Smooth muscle cell (in vitro differentiated cells): ENCODE measurements at regions not wholly inside any gene's neighbourhood (a gene's known extent, or its start where the extent isn't known, plus 50 kb on each side); places are given as distances from the start of the nearest gene placed in this dataset.

ENCODE experiments used
- DNase-seq: peaks from one replicate; lab custom pipeline; 2025; ENCODE audit not compliant: unreplicated experiment; lab: John Stamatoyannopoulos, UW
- H2AFZ ChIP-seq: fragments of 200-600 bp; sonication (generic); 2 replicates; pipeline ENCODE4 v1.6.0; 2016; ENCODE audit warnings: antibody characterized with exemption, low read depth, mild to moderate bottlenecking
- H3F3A ChIP-seq: fragments of 200-600 bp; sonication (generic); 2 replicates; pipeline ENCODE4 v1.6.0; 2017; ENCODE audit warnings: antibody characterized with exemption, low read depth
- H3K27ac ChIP-seq: fragments of 200-600 bp; sonication (generic); 2 replicates; pipeline ENCODE4 v1.5.1; 2016; ENCODE audit warnings: low read depth, mild to moderate bottlenecking
- H3K27me3 ChIP-seq: fragments of 200-600 bp; sonication (generic); 2 replicates; pipeline ENCODE4 v1.6.1; 2016; ENCODE audit warnings: low read depth, mild to moderate bottlenecking
- H3K36me3 ChIP-seq: fragments of 200-600 bp; sonication (generic); 2 replicates; pipeline ENCODE4 v1.5.1; 2016; ENCODE audit warnings: low read depth
- H3K4me1 ChIP-seq: fragments of 200-600 bp; sonication (generic); 2 replicates; pipeline ENCODE4 v1.5.1; 2016; ENCODE audit warnings: low read depth
- H3K4me2 ChIP-seq: fragments of 200-600 bp; sonication (generic); 2 replicates; pipeline ENCODE4 v1.6.0; 2016; ENCODE audit warnings: mild to moderate bottlenecking
- H3K4me3 ChIP-seq: fragments of 200-600 bp; sonication (generic); 2 replicates; pipeline ENCODE4 v1.5.1; 2016; ENCODE audit warnings: mild to moderate bottlenecking
- H3K79me2 ChIP-seq: fragments of 200-600 bp; sonication (generic); 2 replicates; pipeline ENCODE4 v1.6.0; 2016; ENCODE audit warnings: low read depth, mild to moderate bottlenecking
- H3K9ac ChIP-seq: fragments of 200-600 bp; sonication (generic); 2 replicates; pipeline ENCODE4 v1.6.0; 2016; ENCODE audit warnings: low read depth
- H3K9me3 ChIP-seq: fragments of 200-600 bp; sonication (generic); replicated peaks from 2 replicates; pipeline ENCODE4 v1.5.1; 2016; ENCODE audit warnings: low read depth
- H4K20me1 ChIP-seq: fragments of 200-600 bp; sonication (generic); 2 replicates; pipeline ENCODE4 v1.6.0; 2016; ENCODE audit warnings: low read depth
- CTCF ChIP-seq: fragments of 200-600 bp; sonication (generic); IDR thresholded peaks from 2 replicates; pipeline ENCODE4 v1.5.1; 2017; ENCODE audit warnings: borderline replicate concordance, mild to moderate bottlenecking, antibody characterized with exemption; ENCODE audit not compliant: insufficient read depth, poor library complexity, severe bottlenecking
- WGBS: methylation state at CpG from one replicate; pipeline ENCODE4 v1.1.7; 2016; ENCODE audit warnings: low lambda C conversion rate; 5-methylcytosine and 5-hydroxymethylcytosine counted together

- no peak overlapping the region for H3K27ac ChIP-seq
- no peak for TF ChIP-seq CTCF
- no peak overlapping the region for H3K4me3 ChIP-seq
- H3K36me3 ChIP-seq = no peaks in the 10 kb centered on the region
- no peak overlapping the region for H3K4me2 ChIP-seq
- 69% methylated on average over 3 of the region's 3 CpGs for WGBS
- H2AFZ ChIP-seq = no peak overlapping the region
- peaks cover 9% of the 10 kb centered on the region for H3K27me3 ChIP-seq
- H4K20me1 ChIP-seq = no peaks in the 10 kb centered on the region
- no peaks in the 10 kb centered on the region for H3K9me3 ChIP-seq
- no peak overlapping the region for H3K9ac ChIP-seq
- no peaks in the 10 kb centered on the region for H3K79me2 ChIP-seq
- DNase-seq = no peak
- H3F3A ChIP-seq = no peaks in the 10 kb centered on the region
- no peaks in the 10 kb centered on the region for H3K4me1 ChIP-seq
These were observed 224.8 kb downstream of the CTH start for GRCh38 chr1:70635868-70636267.

- Histone ChIP-seq H3K79me2 (no peaks in the 10 kb centered on the region), H3K9me3 (no peaks in the 10 kb centered on the region), H2AFZ (no peak overlapping the region), H3K4me1 (no peaks in the 10 kb centered on the region), H3K4me2 (no peak overlapping the region), H3K36me3 (no peaks in the 10 kb centered on the region), H3K9ac (no peak overlapping the region), H3K27me3 (peaks cover 7% of the 10 kb centered on the region), H3F3A (no peaks in the 10 kb centered on the region), H4K20me1 (no peaks in the 10 kb centered on the region), H3K27ac (no peak overlapping the region), H3K4me3 (no peak overlapping the region)
- DNase-seq = no peak
- WGBS = 84% methylated on average over 1 of the region's 1 CpG
- no peak for TF ChIP-seq CTCF
These were observed 230.8 kb downstream of the CTH start for GRCh38 chr1:70641868-70642267.

- H3K9me3 ChIP-seq = no peaks in the 10 kb centered on the region
- no peak for TF ChIP-seq CTCF
- H3F3A ChIP-seq = no peaks in the 10 kb centered on the region
- H3K79me2 ChIP-seq = no peaks in the 10 kb centered on the region
- no peaks in the 10 kb centered on the region for H3K4me1 ChIP-seq
- H3K27ac ChIP-seq = no peak overlapping the region
- no peak for DNase-seq
- H2AFZ ChIP-seq = no peak overlapping the region
- no peaks in the 10 kb centered on the region for H4K20me1 ChIP-seq
- no peak overlapping the region for H3K9ac ChIP-seq
- peaks cover 3% of the 10 kb centered on the region for H3K27me3 ChIP-seq
- no peaks in the 10 kb centered on the region for H3K36me3 ChIP-seq
- no peak overlapping the region for H3K4me3 ChIP-seq
- H3K4me2 ChIP-seq = no peak overlapping the region
- WGBS = 86% methylated on average over 2 of the region's 2 CpGs
These were observed 245.3 kb downstream of the CTH start for GRCh38 chr1:70656361-70656760.

GRCh38 chr1:70659891-70660290, 248.8 kb downstream of the CTH start:
- H3K9ac ChIP-seq = no peak overlapping the region
- DNase-seq = no peak
- no peaks in the 10 kb centered on the region for H3F3A ChIP-seq
- no peak overlapping the region for H3K4me3 ChIP-seq
- WGBS = 91% methylated on average over 2 of the region's 2 CpGs
- no peak overlapping the region for H3K4me2 ChIP-seq
- H3K27me3 ChIP-seq = peaks cover 3% of the 10 kb centered on the region
- no peaks in the 10 kb centered on the region for H3K9me3 ChIP-seq
- H3K36me3 ChIP-seq = no peaks in the 10 kb centered on the region
- TF ChIP-seq CTCF = no peak
- no peak overlapping the region for H2AFZ ChIP-seq
- H3K27ac ChIP-seq = no peak overlapping the region
- H3K4me1 ChIP-seq = no peaks in the 10 kb centered on the region
- no peaks in the 10 kb centered on the region for H3K79me2 ChIP-seq
- no peaks in the 10 kb centered on the region for H4K20me1 ChIP-seq
